Astrocyte (in vitro differentiated cells and primary cell): ENCODE measurements at regions not wholly inside any gene's neighbourhood (a gene's known extent, or its start where the extent isn't known, plus 50 kb on each side); places are given as distances from the start of the nearest gene placed in this dataset.

Experiments used
- DNase-seq: peaks from one replicate; pipeline ENCODE4 v3.0.0-alpha.2; 2010; ENCODE audit warnings: low read depth
- FAIRE-seq: peaks from 2 replicates; lab custom pipeline; 2011; peaks lifted over from hg19 to GRCh38; lab: Jason Lieb, UNC
- H2AFZ ChIP-seq: 2 replicates; pipeline ENCODE4 v1.6.0; 2012; ENCODE audit warnings: low read depth, low read length, inconsistent platforms
- H3K27ac ChIP-seq: 2 replicates; pipeline ENCODE4 v1.5.1; 2011; ENCODE audit warnings: low read depth, low read length, inconsistent platforms
- H3K27me3 ChIP-seq: 2 replicates; pipeline ENCODE4 v1.6.0; 2011; ENCODE audit warnings: low read length, inconsistent platforms; ENCODE audit not compliant: insufficient read depth
- H3K36me3 ChIP-seq: 2 replicates; pipeline ENCODE4 v1.5.1; 2011; ENCODE audit warnings: low read length, inconsistent platforms; ENCODE audit not compliant: insufficient read depth
- H3K4me1 ChIP-seq: 2 replicates; pipeline ENCODE4 v1.5.1; 2011; ENCODE audit warnings: low read length, inconsistent platforms; ENCODE audit not compliant: insufficient read depth
- H3K4me2 ChIP-seq: 2 replicates; pipeline ENCODE4 v1.6.0; 2012; ENCODE audit warnings: low read length, inconsistent platforms
- H3K4me3 ChIP-seq: 2 replicates; pipeline ENCODE4 v1.5.1; 2011; ENCODE audit warnings: low read depth, mild to moderate bottlenecking, low read length, inconsistent platforms; ENCODE audit not compliant: insufficient read depth
- H3K79me2 ChIP-seq: 2 replicates; pipeline ENCODE4 v1.6.0; 2012; ENCODE audit warnings: mild to moderate bottlenecking, low read length, inconsistent platforms; ENCODE audit not compliant: insufficient read depth
- H3K9ac ChIP-seq: 2 replicates; pipeline ENCODE4 v1.6.0; 2012; ENCODE audit warnings: mild to moderate bottlenecking, low read length, inconsistent platforms
- H3K9me3 ChIP-seq: 2 replicates; pipeline ENCODE4 v1.5.1; 2012; ENCODE audit warnings: low read depth, mild to moderate bottlenecking, low read length, inconsistent platforms; ENCODE audit not compliant: insufficient read depth
- H4K20me1 ChIP-seq: 2 replicates; pipeline ENCODE4 v1.6.0; 2012; ENCODE audit warnings: low read length, inconsistent platforms; ENCODE audit not compliant: insufficient read depth
- H3K27ac Mint-ChIP-seq: one replicate; pipeline ENCODE4 v1.8.0; 2021; ENCODE audit warnings: mild to moderate bottlenecking, mixed read lengths; ENCODE audit not compliant: unreplicated experiment
- H3K27me3 Mint-ChIP-seq: one replicate; pipeline ENCODE4 v1.8.0; 2021; ENCODE audit warnings: low read depth, mixed read lengths; ENCODE audit not compliant: unreplicated experiment
- H3K36me3 Mint-ChIP-seq: one replicate; pipeline ENCODE4 v1.8.0; 2021; ENCODE audit warnings: low read depth, mixed read lengths; ENCODE audit not compliant: unreplicated experiment
- H3K4me1 Mint-ChIP-seq: one replicate; pipeline ENCODE4 v1.8.0; 2021; ENCODE audit warnings: low read depth, mixed read lengths; ENCODE audit not compliant: unreplicated experiment
- H3K4me3 Mint-ChIP-seq: one replicate; pipeline ENCODE4 v1.8.0; 2021; ENCODE audit warnings: mild to moderate bottlenecking, moderate library complexity, mixed read lengths; ENCODE audit not compliant: unreplicated experiment
- H3K9me3 Mint-ChIP-seq: one replicate; pipeline ENCODE4 v1.8.0; 2021; ENCODE audit warnings: mild to moderate bottlenecking, mixed read lengths; ENCODE audit not compliant: unreplicated experiment
- CTCF ChIP-seq: IDR thresholded peaks from 2 replicates; pipeline ENCODE4 v1.5.1; 2011; ENCODE audit warnings: low read depth, mild to moderate bottlenecking, inconsistent platforms, low read length, moderate library complexity; ENCODE audit not compliant: insufficient read depth
- EZH2 ChIP-seq: IDR thresholded peaks from 2 replicates; pipeline ENCODE4 v1.6.1; 2012; ENCODE audit warnings: mild to moderate bottlenecking, low read length, inconsistent platforms; ENCODE audit not compliant: insufficient read depth

GRCh38 chr5:124200381-124200780 lies 546.1 kb downstream of the ZNF608 start:
- no peaks in the 10 kb centered on the region for H4K20me1 ChIP-seq
- no peak overlapping the region for H3K9ac ChIP-seq
- no peaks in the 10 kb centered on the region for H3K27me3 ChIP-seq
- no peaks in the 10 kb centered on the region for H3K36me3 ChIP-seq
- Mint-ChIP-seq H3K4me3 (no peak overlapping the region), H3K36me3 (peaks cover 2% of the 10 kb centered on the region), H3K27ac (no peak overlapping the region), H3K27me3 (no peaks in the 10 kb centered on the region), H3K9me3 (peaks cover 27% of the 10 kb centered on the region), H3K4me1 (peaks cover 15% of the 10 kb centered on the region)
- peaks cover 8% of the 10 kb centered on the region for H3K9me3 ChIP-seq
- DNase-seq (peak; percentile 8), FAIRE-seq (no peak)
- no peaks in the 10 kb centered on the region for H3K4me1 ChIP-seq
- H3K27ac ChIP-seq, result no peak overlapping the region
- H2AFZ ChIP-seq, result no peak overlapping the region
- H3K4me2 ChIP-seq, result no peak overlapping the region
- no peak overlapping the region for H3K4me3 ChIP-seq
- TF ChIP-seq EZH2 (no peak), CTCF (no peak)
- H3K79me2 ChIP-seq, result no peaks in the 10 kb centered on the region

- Mint-ChIP-seq H3K27me3 (no peaks in the 10 kb centered on the region), H3K4me1 (peaks cover 19% of the 10 kb centered on the region), H3K9me3 (peaks cover 27% of the 10 kb centered on the region), H3K27ac (no peak overlapping the region), H3K36me3 (peaks cover 2% of the 10 kb centered on the region), H3K4me3 (no peak overlapping the region)
- Histone ChIP-seq H3K27ac (no peak overlapping the region), H3K79me2 (no peaks in the 10 kb centered on the region), H3K9me3 (peaks cover 8% of the 10 kb centered on the region), H3K4me2 (no peak overlapping the region), H2AFZ (no peak overlapping the region), H3K27me3 (no peaks in the 10 kb centered on the region), H3K4me3 (no peak overlapping the region), H4K20me1 (no peaks in the 10 kb centered on the region), H3K9ac (no peak overlapping the region), H3K36me3 (no peaks in the 10 kb centered on the region), H3K4me1 (no peaks in the 10 kb centered on the region)
- DNase-seq (no peak), FAIRE-seq (no peak)
- no peak for TF ChIP-seq EZH2
- TF ChIP-seq CTCF, result no peak
These were observed 546.5 kb downstream of the ZNF608 start for GRCh38 chr5:124199893-124200292.

GRCh38 chr5:124195411-124195810 lies 551.0 kb downstream of the ZNF608 start:
- no peaks in the 10 kb centered on the region for H3K36me3 ChIP-seq
- Mint-ChIP-seq H3K9me3 (no peaks in the 10 kb centered on the region), H3K36me3 (no peaks in the 10 kb centered on the region), H3K27me3 (no peaks in the 10 kb centered on the region), H3K4me3 (no peak overlapping the region), H3K27ac (no peak overlapping the region), H3K4me1 (peaks cover 34% of the 10 kb centered on the region)
- no peaks in the 10 kb centered on the region for H3K9me3 ChIP-seq
- TF ChIP-seq CTCF (no peak), EZH2 (no peak)
- DNase-seq (no peak), FAIRE-seq (no peak)
- H3K4me1 ChIP-seq, result peaks cover 5% of the 10 kb centered on the region
- H3K27ac ChIP-seq, result no peak overlapping the region
- no peaks in the 10 kb centered on the region for H3K79me2 ChIP-seq
- no peak overlapping the region for H2AFZ ChIP-seq
- no peak overlapping the region for H3K9ac ChIP-seq
- no peak overlapping the region for H3K4me2 ChIP-seq
- no peaks in the 10 kb centered on the region for H4K20me1 ChIP-seq
- H3K27me3 ChIP-seq, result no peaks in the 10 kb centered on the region
- H3K4me3 ChIP-seq, result no peak overlapping the region
